ENCODE measurements at regions not wholly inside any gene's neighbourhood (a gene's known extent, or its start where the extent isn't known, plus 50 kb on each side); places are given as distances from the start of the nearest gene placed in this dataset.

DNA sequence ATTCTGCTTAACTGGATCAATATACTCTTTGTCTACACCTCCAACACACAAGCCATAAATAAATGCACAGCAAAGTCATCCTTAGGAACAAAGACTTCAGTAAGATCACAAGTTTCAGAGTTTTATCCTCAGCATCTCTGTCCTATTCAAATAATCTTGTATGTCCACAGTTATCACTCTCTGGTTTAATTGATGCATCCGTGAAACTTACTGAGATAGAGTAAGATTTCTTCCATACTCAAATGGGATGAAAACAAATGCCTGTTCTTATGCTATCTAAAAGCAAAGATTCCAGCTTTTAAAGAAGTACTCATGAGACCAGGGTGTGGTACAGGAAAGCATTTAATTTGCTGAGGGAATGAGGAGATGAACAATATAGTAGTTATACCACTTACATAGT lies 184.6 kb upstream of the SLC7A11 start:
- DNase-seq (ENCODE audit: low read depth, low spot score) = no peak
- no peaks in the 10 kb centered on the region for H3K9me3 ChIP-seq (replicated peaks; ENCODE audit: control insufficient read depth, insufficient read depth, low read length)
- BruUV-seq (replicated peaks) = no TSS peak
- dilution Hi-C loops (cut with MboI; ENCODE audit: extremely low pct_ligation_motif_present, low sequenced_read_pairs) (no loop called here), intact Hi-C loops (cut with micrococcal nuclease) (no loop called here)
- no peaks in the 10 kb centered on the region for H3K9me1 ChIP-seq (replicated peaks; ENCODE audit: control insufficient read depth, extremely low read depth, insufficient read depth, low read length)
- CTCF ChIA-PET = no interaction called here
- no peaks in the 10 kb centered on the region for H3K4me1 ChIP-seq (ENCODE audit: control insufficient read depth, extremely low read depth, insufficient read depth, low read length)
- no peaks in the 10 kb centered on the region for H3K27me3 ChIP-seq (ENCODE audit: control insufficient read depth in 2 of 2, insufficient read depth in 2 of 2, low read length in 2 of 2)
- POLR2A ChIA-PET = no interaction called here
- H3K9ac ChIP-seq (replicated peaks; ENCODE audit: extremely low read depth, insufficient read depth, low read length) = no peak overlapping the region
- no peak for FAIRE-seq
- H2AFZ ChIP-seq (ENCODE audit: low read depth, low read length) = no peak overlapping the region
- H3K4me3 ChIP-seq (replicated peaks in 1 of 3; ENCODE audit: insufficient read depth in 1 of 3, low read depth in 1 of 3, low read length in 3 of 3) = no peak overlapping the region
- no peak overlapping the region for H3K4me2 ChIP-seq (ENCODE audit: insufficient read depth, low read length)
- H3K79me2 ChIP-seq (ENCODE audit: control insufficient read depth, insufficient read depth, low read length) = no peaks in the 10 kb centered on the region
- no peak overlapping the region for H3K27ac ChIP-seq (ENCODE audit: insufficient read depth, low read depth, low read length)
- no peaks in the 10 kb centered on the region for H3K36me3 ChIP-seq (ENCODE audit: control insufficient read depth in 2 of 2, extremely low read depth in 1 of 2, insufficient read depth in 2 of 2, low read length in 2 of 2)
- TF ChIP-seq EZH2 (IDR thresholded peaks at IDR 0.05; ENCODE audit: borderline replicate concordance, low read depth, low read length, severe bottlenecking) (no peak), FOS (IDR thresholded peaks at IDR 0.05; ENCODE audit: borderline replicate concordance, insufficient read depth, low read length) (no peak), GATA2 (IDR thresholded peaks at IDR 0.05; ENCODE audit: insufficient read depth, insufficient read length, low read depth, low read length) (no peak), POLR2A (IDR thresholded peaks at IDR 0.05; ENCODE audit: low read depth, low read length) (no peak), POLR2AphosphoS5 (IDR thresholded peaks at IDR 0.05; ENCODE audit: insufficient read depth, low read depth, low read length) (no peak), JUN (IDR thresholded peaks at IDR 0.05; ENCODE audit: borderline replicate concordance, insufficient read depth, insufficient read length, low read depth) (no peak), MYC (IDR thresholded peaks at IDR 0.05; ENCODE audit: low read depth, low read length) (no peak)
- TF ChIP-seq, protein P1, sequence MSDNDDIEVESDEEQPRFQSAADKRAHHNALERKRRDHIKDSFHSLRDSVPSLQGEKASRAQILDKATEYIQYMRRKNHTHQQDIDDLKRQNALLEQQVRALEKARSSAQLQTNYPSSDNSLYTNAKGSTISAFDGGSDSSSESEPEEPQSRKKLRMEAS (IDR thresholded peaks at IDR 0.05; ENCODE audit: insufficient read depth, insufficient read length) = no peak
- TF ChIP-seq, protein P2, sequence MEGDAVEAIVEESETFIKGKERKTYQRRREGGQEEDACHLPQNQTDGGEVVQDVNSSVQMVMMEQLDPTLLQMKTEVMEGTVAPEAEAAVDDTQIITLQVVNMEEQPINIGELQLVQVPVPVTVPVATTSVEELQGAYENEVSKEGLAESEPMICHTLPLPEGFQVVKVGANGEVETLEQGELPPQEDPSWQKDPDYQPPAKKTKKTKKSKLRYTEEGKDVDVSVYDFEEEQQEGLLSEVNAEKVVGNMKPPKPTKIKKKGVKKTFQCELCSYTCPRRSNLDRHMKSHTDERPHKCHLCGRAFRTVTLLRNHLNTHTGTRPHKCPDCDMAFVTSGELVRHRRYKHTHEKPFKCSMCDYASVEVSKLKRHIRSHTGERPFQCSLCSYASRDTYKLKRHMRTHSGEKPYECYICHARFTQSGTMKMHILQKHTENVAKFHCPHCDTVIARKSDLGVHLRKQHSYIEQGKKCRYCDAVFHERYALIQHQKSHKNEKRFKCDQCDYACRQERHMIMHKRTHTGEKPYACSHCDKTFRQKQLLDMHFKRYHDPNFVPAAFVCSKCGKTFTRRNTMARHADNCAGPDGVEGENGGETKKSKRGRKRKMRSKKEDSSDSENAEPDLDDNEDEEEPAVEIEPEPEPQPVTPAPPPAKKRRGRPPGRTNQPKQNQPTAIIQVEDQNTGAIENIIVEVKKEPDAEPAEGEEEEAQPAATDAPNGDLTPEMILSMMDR (IDR thresholded peaks at IDR 0.05; ENCODE audit: extremely low read depth in 1 of 2, insufficient read depth in 1 of 2, low read depth in 1 of 2, low read length in 2 of 2) = no peak
- no peaks in the 10 kb centered on the region for H4K20me1 ChIP-seq (replicated peaks; ENCODE audit: control insufficient read depth, extremely low read depth, insufficient read depth, low read length)
